ENCODE measurements at regions not wholly inside any gene's neighbourhood (a gene's known extent, or its start where the extent isn't known, plus 50 kb on each side); places are given as distances from the start of the nearest gene placed in this dataset.

- DNase-seq (ENCODE audit: low spot score), result peak; percentile 67
Observed at GRCh38 chr1:213374369-213374768, 323.3 kb downstream of the RPS6KC1 start.

- DNase-seq (ENCODE audit: low spot score), result no peak
Observed at GRCh38 chr1:213375002-213375401, 324.0 kb downstream of the RPS6KC1 start.

- no peak for DNase-seq (ENCODE audit: low spot score)
Observed at GRCh38 chr1:213376862-213377372, 325.9 kb downstream of the RPS6KC1 start.

GRCh38 chr1:213380865-213381264 is 329.8 kb downstream of the RPS6KC1 start:
- no peak for DNase-seq (ENCODE audit: low spot score)

- peak; percentile 30 for DNase-seq (ENCODE audit: low spot score)
Observed at GRCh38 chr1:213381572-213382084, 330.6 kb downstream of the RPS6KC1 start.

- no peak for DNase-seq (ENCODE audit: low spot score)
Observed at GRCh38 chr1:213383465-213383864, 332.4 kb downstream of the RPS6KC1 start.

- no peak for DNase-seq (ENCODE audit: low spot score)
Observed at GRCh38 chr1:213385201-213385600, 334.2 kb downstream of the RPS6KC1 start.

GRCh38 chr1:213385806-213386324 is 334.8 kb downstream of the RPS6KC1 start:
- DNase-seq (ENCODE audit: low spot score), result no peak

GRCh38 chr1:213387380-213388015 is 336.5 kb downstream of the RPS6KC1 start:
- no peak for DNase-seq (ENCODE audit: low spot score)

GRCh38 chr1:213388199-213388598 is 337.2 kb downstream of the RPS6KC1 start:
- no peak for DNase-seq (ENCODE audit: low spot score)

- DNase-seq (ENCODE audit: low spot score), result peak; percentile 42
Observed at GRCh38 chr1:213389061-213389581, 338.1 kb downstream of the RPS6KC1 start.

GRCh38 chr1:213391445-213391844 is 340.4 kb downstream of the RPS6KC1 start:
- DNase-seq (ENCODE audit: low spot score), result no peak

- DNase-seq (ENCODE audit: low spot score), result no peak
Observed at GRCh38 chr1:213393860-213394259, 342.8 kb downstream of the RPS6KC1 start.

- DNase-seq (ENCODE audit: low spot score), result no peak
Observed at GRCh38 chr1:213394837-213395236, 343.8 kb downstream of the RPS6KC1 start.

GRCh38 chr1:213397638-213398037 is 346.6 kb downstream of the RPS6KC1 start:
- no peak for DNase-seq (ENCODE audit: low spot score)

GRCh38 chr1:213399695-213400094 is 348.7 kb downstream of the RPS6KC1 start:
- no peak for DNase-seq (ENCODE audit: low spot score)

- DNase-seq (ENCODE audit: low spot score), result no peak
Observed at GRCh38 chr1:213409208-213409631, 358.2 kb downstream of the RPS6KC1 start.

- no peak for DNase-seq (ENCODE audit: low spot score)
Observed at GRCh38 chr1:213409971-213410370, 358.9 kb downstream of the RPS6KC1 start.

GRCh38 chr1:213414346-213414745 is 363.3 kb downstream of the RPS6KC1 start:
- no peak for DNase-seq (ENCODE audit: low spot score)

- no peak for DNase-seq (ENCODE audit: low spot score)
Observed at GRCh38 chr1:213414911-213415310, 363.9 kb downstream of the RPS6KC1 start.

- no peak for DNase-seq (ENCODE audit: low spot score)
Observed at GRCh38 chr1:213415691-213416380, 364.8 kb downstream of the RPS6KC1 start.

GRCh38 chr1:213416461-213417224 is 365.6 kb downstream of the RPS6KC1 start:
- DNase-seq (ENCODE audit: low spot score), result no peak
